GM18907 (cell line): ENCODE measurements at regions not wholly inside any gene's neighbourhood (a gene's known extent, or its start where the extent isn't known, plus 50 kb on each side); places are given as distances from the start of the nearest gene placed in this dataset.
"Not testable (repeated sequence)": the region's sequence is repeated elsewhere in the genome, so short reads cannot be mapped to it uniquely, and the experiment has no call there.

Source experiments
- ATAC-seq: cut with Tn5 transposase; IDR thresholded peaks from one replicate; pipeline ENCODE4 v1.9.1; 2021; ENCODE audit warnings: mild to moderate bottlenecking, moderate library complexity; ENCODE audit not compliant: unreplicated experiment

- ATAC-seq = not testable (repeated sequence)
These were observed 86.2 kb upstream of the SETMAR start for GRCh38 chr3:4216974-4217373.

GRCh38 chr3:4218456-4219226 is 84.5 kb upstream of the SETMAR start:
- ATAC-seq = no peak

GRCh38 chr3:4219227-4219568 is 84.0 kb upstream of the SETMAR start:
- ATAC-seq = no peak

GRCh38 chr3:4220065-4220464 is 83.1 kb upstream of the SETMAR start:
- ATAC-seq = no peak

- no peak for ATAC-seq
These were observed 80.5 kb upstream of the SETMAR start for GRCh38 chr3:4222574-4223175.

GRCh38 chr3:4223777-4224176 is 79.4 kb upstream of the SETMAR start:
- no peak for ATAC-seq

- ATAC-seq = no peak
These were observed 78.8 kb upstream of the SETMAR start for GRCh38 chr3:4224331-4224730.

GRCh38 chr3:4225005-4225471 is 78.1 kb upstream of the SETMAR start:
- no peak for ATAC-seq

GRCh38 chr3:4228295-4228694 is 74.9 kb upstream of the SETMAR start:
- ATAC-seq = no peak

GRCh38 chr3:4231041-4231440 is 72.1 kb upstream of the SETMAR start:
- ATAC-seq = no peak

GRCh38 chr3:4232798-4233197 is 70.4 kb upstream of the SETMAR start:
- ATAC-seq = no peak

- ATAC-seq = no peak
These were observed 69.7 kb upstream of the SETMAR start for GRCh38 chr3:4233488-4233887.

- no peak for ATAC-seq
These were observed 68.3 kb upstream of the SETMAR start for GRCh38 chr3:4234889-4235288.

- no peak for ATAC-seq
These were observed 67.5 kb upstream of the SETMAR start for GRCh38 chr3:4235690-4236089.

GRCh38 chr3:4241595-4242170 is 61.5 kb upstream of the SETMAR start:
- ATAC-seq = no peak

GRCh38 chr3:4245671-4246070 is 57.5 kb upstream of the SETMAR start:
- no peak for ATAC-seq

GRCh38 chr3:4247391-4247790 is 55.8 kb upstream of the SETMAR start:
- no peak for ATAC-seq

GRCh38 chr3:4250064-4250463 is 53.1 kb upstream of the SETMAR start:
- ATAC-seq = no peak

GRCh38 chr3:4251412-4251811 is 51.8 kb upstream of the SETMAR start:
- ATAC-seq = no peak

- ATAC-seq = not testable (repeated sequence)
These were observed 49.9 kb upstream of the SETMAR start for GRCh38 chr3:4253072-4253832.
